OCI-LY1 (cell line): ENCODE measurements at regions not wholly inside any gene's neighbourhood (a gene's known extent, or its start where the extent isn't known, plus 50 kb on each side); places are given as distances from the start of the nearest gene placed in this dataset.
"Not testable (repeated sequence)": the region's sequence is repeated elsewhere in the genome, so short reads cannot be mapped to it uniquely, and the experiment has no call there.

Experiments used
- H2AFZ ChIP-seq: fragments of 200-600 bp; sonication (generic), shearing (Covaris generic); 2 replicates; pipeline ENCODE4 v1.6.0; 2014; ENCODE audit warnings: antibody characterized with exemption, mild to moderate bottlenecking, low read length
- H3F3A ChIP-seq: fragments of 200-600 bp; sonication (generic), shearing (Covaris generic); 2 replicates; pipeline ENCODE4 v1.6.0; 2014; ENCODE audit warnings: mild to moderate bottlenecking, antibody characterized with exemption, low read length, moderate library complexity; ENCODE audit not compliant: insufficient read depth
- H3K27ac ChIP-seq: fragments of 200-600 bp; sonication (generic); 2 replicates; pipeline ENCODE4 v1.5.1; 2014; ENCODE audit warnings: low read length, mixed run types, mild to moderate bottlenecking, low read depth; ENCODE audit not compliant: poor library complexity, severe bottlenecking
- H3K27me3 ChIP-seq: fragments of 200-600 bp; sonication (generic); 2 replicates; pipeline ENCODE4 v1.6.0; 2014; ENCODE audit warnings: antibody characterized with exemption, mild to moderate bottlenecking, low read length, moderate library complexity; ENCODE audit not compliant: insufficient read depth
- H3K36me3 ChIP-seq: fragments of 200-600 bp; sonication (generic); 2 replicates; pipeline ENCODE4 v1.6.1; 2014; ENCODE audit warnings: mild to moderate bottlenecking, antibody characterized with exemption, low read length, moderate library complexity, mixed read lengths; ENCODE audit not compliant: insufficient read depth
- H3K4me1 ChIP-seq: fragments of 200-600 bp; sonication (generic); 2 replicates; pipeline ENCODE4 v1.5.1; 2014; ENCODE audit warnings: mild to moderate bottlenecking, low read length, moderate library complexity; ENCODE audit not compliant: insufficient read depth, severe bottlenecking
- H3K4me2 ChIP-seq: fragments of 200-600 bp; sonication (generic), shearing (Covaris generic); 2 replicates; pipeline ENCODE4 v1.6.1; 2014; ENCODE audit warnings: low read length
- H3K4me3 ChIP-seq: fragments of 200-600 bp; sonication (generic); 2 replicates; pipeline ENCODE4 v1.5.1; 2014; ENCODE audit warnings: low read length, low read depth, mild to moderate bottlenecking, mixed read lengths; ENCODE audit not compliant: poor library complexity, severe bottlenecking
- H3K79me2 ChIP-seq: fragments of 200-600 bp; shearing (Covaris generic); 2 replicates; pipeline ENCODE4 v1.6.1; 2016; ENCODE audit warnings: mixed run types, low read length, mixed read lengths; ENCODE audit not compliant: insufficient read depth
- H3K9ac ChIP-seq: fragments of 200-600 bp; sonication (generic), shearing (Covaris generic); 2 replicates; pipeline ENCODE4 v1.6.1; 2014; ENCODE audit warnings: mild to moderate bottlenecking, low read length, mixed read lengths
- H3K9me2 ChIP-seq: fragments of 200-600 bp; sonication (generic), shearing (Covaris generic); 2 replicates; pipeline ENCODE4 v1.6.1; 2014; ENCODE audit warnings: low read depth, mild to moderate bottlenecking, low read length, mixed read lengths
- H3K9me3 ChIP-seq: fragments of 200-600 bp; shearing (Covaris generic); 2 replicates; pipeline ENCODE4 v1.6.1; 2014; ENCODE audit warnings: low read length, mixed read lengths
- H4K20me1 ChIP-seq: fragments of 200-600 bp; sonication (generic), shearing (Covaris generic); 2 replicates; pipeline ENCODE4 v1.6.0; 2016; ENCODE audit warnings: mild to moderate bottlenecking, low read length; ENCODE audit not compliant: insufficient read depth
- CTCF ChIP-seq: fragments of 200-600 bp; sonication (generic), shearing (Covaris generic); IDR thresholded peaks from 2 replicates; pipeline ENCODE4 v1.5.1; 2017; ENCODE audit warnings: mild to moderate bottlenecking, antibody characterized with exemption, low read length, moderate library complexity, mixed read lengths
- EZH2 ChIP-seq: fragments of 200-600 bp; sonication (generic), shearing (Covaris generic); IDR thresholded peaks from 2 replicates; pipeline ENCODE4 v1.8.0; 2017; ENCODE audit warnings: borderline replicate concordance, mixed run types, mild to moderate bottlenecking, antibody characterized with exemption, low read length, moderate library complexity, mixed read lengths

GRCh38 chr5:33205727-33206410, 234.9 kb upstream of the TARS1 start:
- Histone ChIP-seq H3K4me3 (no peak overlapping the region), H2AFZ (no peak overlapping the region), H3K27me3 (no peaks in the 10 kb centered on the region), H4K20me1 (no peaks in the 10 kb centered on the region), H3K27ac (no peak overlapping the region), H3K4me2 (no peak overlapping the region), H3K9ac (no peak overlapping the region), H3K79me2 (no peaks in the 10 kb centered on the region), H3K36me3 (no peaks in the 10 kb centered on the region), H3K9me3 (no peaks in the 10 kb centered on the region), H3K4me1 (no peaks in the 10 kb centered on the region), H3K9me2 (no peaks in the 10 kb centered on the region), H3F3A (no peaks in the 10 kb centered on the region)
- TF ChIP-seq EZH2: no peak
- no peak for TF ChIP-seq CTCF

- Histone ChIP-seq H3K4me1 (no peaks in the 10 kb centered on the region), H3K79me2 (no peaks in the 10 kb centered on the region), H2AFZ (no peak overlapping the region), H3F3A (no peaks in the 10 kb centered on the region), H3K4me3 (no peak overlapping the region), H3K9me2 (no peaks in the 10 kb centered on the region), H4K20me1 (no peaks in the 10 kb centered on the region), H3K9me3 (no peaks in the 10 kb centered on the region), H3K27ac (no peak overlapping the region), H3K9ac (no peak overlapping the region), H3K36me3 (no peaks in the 10 kb centered on the region), H3K27me3 (no peaks in the 10 kb centered on the region), H3K4me2 (no peak overlapping the region)
- no peak for TF ChIP-seq EZH2
- TF ChIP-seq CTCF: no peak
These were observed 233.7 kb upstream of the TARS1 start for GRCh38 chr5:33206962-33207506.

GRCh38 chr5:33209252-33209651, 231.5 kb upstream of the TARS1 start:
- no peak overlapping the region for H3K27ac ChIP-seq
- no peak overlapping the region for H2AFZ ChIP-seq
- H3K4me3 ChIP-seq: no peak overlapping the region
- no peaks in the 10 kb centered on the region for H3K27me3 ChIP-seq
- H3K9me2 ChIP-seq: no peaks in the 10 kb centered on the region
- H3K36me3 ChIP-seq: no peaks in the 10 kb centered on the region
- H3K4me1 ChIP-seq: no peaks in the 10 kb centered on the region
- no peak for TF ChIP-seq CTCF
- TF ChIP-seq EZH2: no peak
- no peaks in the 10 kb centered on the region for H3F3A ChIP-seq
- no peaks in the 10 kb centered on the region for H4K20me1 ChIP-seq
- no peak overlapping the region for H3K4me2 ChIP-seq
- no peaks in the 10 kb centered on the region for H3K79me2 ChIP-seq
- no peak overlapping the region for H3K9ac ChIP-seq
- H3K9me3 ChIP-seq: no peaks in the 10 kb centered on the region

- not testable (repeated sequence) for H4K20me1 ChIP-seq, H3K9ac ChIP-seq, H3K27me3 ChIP-seq, H3K9me3 ChIP-seq, H3K9me2 ChIP-seq, H3K4me2 ChIP-seq, H3K4me1 ChIP-seq, H3K27ac ChIP-seq, H3F3A ChIP-seq, H2AFZ ChIP-seq, H3K36me3 ChIP-seq, H3K4me3 ChIP-seq, H3K79me2 ChIP-seq
These were observed 230.5 kb upstream of the TARS1 start for GRCh38 chr5:33210221-33210620.
